AG04450 (cell line): ENCODE measurements at regions not wholly inside any gene's neighbourhood (a gene's known extent, or its start where the extent isn't known, plus 50 kb on each side); places are given as distances from the start of the nearest gene placed in this dataset.

Source experiments
- CTCF ChIA-PET: fragments of 300-600, 350-600 bp; formaldehyde crosslinking; extraction: SDS; loops from one replicate; lab custom pipeline; 2022; ENCODE audit warnings: antibody characterized with exemption, inconsistent platforms; lab: Charles Lee
- POLR2A ChIA-PET: fragments of 350-600 bp; formaldehyde crosslinking; extraction: SDS; loops from one replicate; lab custom pipeline; 2021; ENCODE audit warnings: antibody characterized with exemption, inconsistent platforms; lab: Yijun Ruan, JAX
- DNase-seq: peaks from one replicate; pipeline ENCODE4 v3.0.0-alpha.2; 2011; ENCODE audit warnings: low read depth, low spot score
- H3K27ac ChIP-seq: one replicate; pipeline ENCODE4 v1.5.1; 2012; ENCODE audit warnings: low read depth, low read length, control low read depth
- H3K27me3 ChIP-seq: one replicate; pipeline ENCODE4 v1.6.0; 2012; ENCODE audit warnings: low read length; ENCODE audit not compliant: control insufficient read depth, insufficient read depth
- H3K4me3 ChIP-seq: 2 replicates; pipeline ENCODE4 v1.5.1; 2011; ENCODE audit warnings: mild to moderate bottlenecking, low read depth, low read length, control low read depth
- H3K9me3 ChIP-seq: 2 replicates; pipeline ENCODE4 v1.5.1; 2012; ENCODE audit warnings: low read length; ENCODE audit not compliant: control insufficient read depth, insufficient read depth
- CTCF ChIP-seq: IDR thresholded peaks from 2 replicates; pipeline ENCODE4 v1.5.1; 2011; ENCODE audit warnings: low read depth, low read length, control low read depth, inconsistent platforms

GRCh38 chrX:4118666-4119530, 405.4 kb upstream of the PRKX start:
- ChIA-PET CTCF (no interaction called here), POLR2A (no interaction called here)
- TF ChIP-seq CTCF, result no peak
- Histone ChIP-seq H3K27me3 (no peaks in the 10 kb centered on the region), H3K27ac (no peak overlapping the region), H3K9me3 (no peaks in the 10 kb centered on the region), H3K4me3 (no peak overlapping the region)
- DNase-seq, result no peak

GRCh38 chrX:4110964-4111363, 397.5 kb upstream of the PRKX start:
- ChIA-PET POLR2A (no interaction called here), CTCF (no interaction called here)

GRCh38 chrX:4094926-4095325, 381.5 kb upstream of the PRKX start:
- no peaks in the 10 kb centered on the region for H3K9me3 ChIP-seq
- no peaks in the 10 kb centered on the region for H3K27me3 ChIP-seq
- H3K4me3 ChIP-seq, result no peak overlapping the region
- TF ChIP-seq CTCF, result no peak
- no peak overlapping the region for H3K27ac ChIP-seq
- POLR2A ChIA-PET, result no interaction called here
- CTCF ChIA-PET, result interaction anchor here (0.6 kb wide), 1 partner anchor 253 kb away, joined by 4 read pairs; no protein-coding TSS in a partner anchor
- DNase-seq, result no peak

More at GRCh38 chrX:4110964-4111363, 397.5 kb upstream of the PRKX start:
- Histone ChIP-seq H3K9me3 (no peaks in the 10 kb centered on the region), H3K27ac (no peak overlapping the region), H3K27me3 (no peaks in the 10 kb centered on the region), H3K4me3 (no peak overlapping the region)
- TF ChIP-seq CTCF, result no peak
- no peak for DNase-seq

- Histone ChIP-seq H3K9me3 (0 out of 2 replicates have a peak, but pooled peaks cover 2% of the 10 kb centered on the region), H3K27ac (no peak overlapping the region), H3K4me3 (no peak overlapping the region), H3K27me3 (no peaks in the 10 kb centered on the region)
- no peak for TF ChIP-seq CTCF
- ChIA-PET CTCF (no interaction called here), POLR2A (no interaction called here)
- DNase-seq, result no peak
Measured at GRCh38 chrX:4091046-4091760, 377.8 kb upstream of the PRKX start.

GRCh38 chrX:4059893-4060292, 346.4 kb upstream of the PRKX start:
- no peaks in the 10 kb centered on the region for H3K9me3 ChIP-seq
- no peak for DNase-seq
- no peak overlapping the region for H3K4me3 ChIP-seq
- POLR2A ChIA-PET, result no interaction called here
- no peaks in the 10 kb centered on the region for H3K27me3 ChIP-seq
- H3K27ac ChIP-seq, result no peak overlapping the region
- no peak for TF ChIP-seq CTCF
- CTCF ChIA-PET, result no interaction called here
